B cell (primary cell): ENCODE measurements at regions not wholly inside any gene's neighbourhood (a gene's known extent, or its start where the extent isn't known, plus 50 kb on each side); places are given as distances from the start of the nearest gene placed in this dataset.

Experiments used
- ATAC-seq: fragments of 200-7000 bp; cut with Tn5 transposase; one replicate; pipeline ENCODE4 v1.10.0; 2021; ENCODE audit warnings: low read depth, mild to moderate bottlenecking, moderate number of reproducible peaks, moderate library complexity
- CTCF ChIA-PET: fragments of 350-600 bp; sonication (Branson Sonifier 250); formaldehyde crosslinking; loops from one replicate; lab custom pipeline; 2021; ENCODE audit warnings: antibody characterized with exemption, inconsistent platforms; lab: Charles Lee
- POLR2A ChIA-PET: fragments of 350-600 bp; sonication (Branson Sonifier 250); formaldehyde crosslinking; loops from one replicate; lab custom pipeline; 2021; ENCODE audit warnings: antibody characterized with exemption; lab: Charles Lee
- DNase-seq: peaks from one replicate; pipeline ENCODE4 v3.0.0; 2013
- H2AFZ ChIP-seq: 2 replicates; pipeline ENCODE4 v1.6.1; 2012; ENCODE audit warnings: mild to moderate bottlenecking, low read depth, low read length; ENCODE audit not compliant: insufficient read depth, poor library complexity, severe bottlenecking
- H3K27ac ChIP-seq, 2 donors: 1 replicate in 1 of 2; 2 replicates in 1 of 2; pipeline ENCODE4 v1.5.1; 2012 to 2013; ENCODE audit warnings: low read length in 2 of 2, mild to moderate bottlenecking in 2 of 2, moderate library complexity in 1 of 2
- H3K27me3 ChIP-seq, 4 experiments: fragments of 200-600 bp in 1 of 4; sonication (generic) in 1 of 4; replicated peaks in 1 of 4; 1 replicate in 2 of 4; 2 replicates in 2 of 4; pipeline versions ENCODE4 v1.6.1 to v1.7.0; 2013 to 2016; ENCODE audit warnings: low read length in 3 of 4, mild to moderate bottlenecking in 2 of 4, mixed read lengths in 1 of 4, moderate library complexity in 1 of 4; ENCODE audit not compliant: insufficient read depth in 4 of 4, control insufficient read depth in 3 of 4; ENCODE audit errors: control extremely low read depth in 1 of 4
- H3K36me3 ChIP-seq, 2 experiments: replicated peaks in 1 of 2; 1 replicate in 1 of 2; 2 replicates in 1 of 2; pipeline versions ENCODE4 v1.6.1 to v1.7.1; 2013; ENCODE audit warnings: low read length in 1 of 2; ENCODE audit not compliant: insufficient read depth in 2 of 2, control insufficient read depth in 1 of 2; ENCODE audit errors: control extremely low read depth in 1 of 2, extremely low read depth in 1 of 2
- H3K4me1 ChIP-seq, 2 donors: fragments of 200-600 bp in 1 of 2; sonication (generic) in 1 of 2; 1 replicate in 1 of 2; 2 replicates in 1 of 2; pipeline versions ENCODE4 v1.5.1 to v1.6.1; 2013 to 2017; ENCODE audit warnings: low read length in 2 of 2; ENCODE audit not compliant: control insufficient read depth in 2 of 2, insufficient read depth in 2 of 2
- H3K4me2 ChIP-seq: replicated peaks from 2 replicates; pipeline ENCODE3; 2012; ENCODE audit warnings: mild to moderate bottlenecking, low read depth, low read length; ENCODE audit not compliant: poor library complexity, severe bottlenecking
- H3K4me3 ChIP-seq, 5 experiments: fragments of 200-600 bp in 1 of 5; sonication (generic) in 1 of 5; 1 replicate in 3 of 5; 2 replicates in 2 of 5; pipeline versions ENCODE4 v1.5.1 to v1.7.0; 2011 to 2016; ENCODE audit warnings: low read length in 4 of 5, mild to moderate bottlenecking in 4 of 5, low read depth in 2 of 5, control low read depth in 1 of 5, moderate library complexity in 1 of 5; ENCODE audit not compliant: insufficient read depth in 1 of 5; ENCODE audit errors: control extremely low read depth in 1 of 5, extremely low read depth in 1 of 5
- H3K79me2 ChIP-seq: fragments of 200-600 bp; sonication (generic); one replicate; pipeline ENCODE4 v1.6.0; 2016; ENCODE audit warnings: low read length; ENCODE audit not compliant: control insufficient read depth, insufficient read depth
- H3K9ac ChIP-seq: fragments of 200-600 bp; sonication (generic); 2 replicates; pipeline ENCODE4 v1.6.1; 2017; ENCODE audit warnings: mild to moderate bottlenecking, low read length, moderate library complexity
- H3K9me3 ChIP-seq, 3 donors: one replicate each; pipeline versions ENCODE4 v1.6.1 to v1.7.1; 2013; ENCODE audit warnings: low read length in 2 of 3; ENCODE audit not compliant: control insufficient read depth in 2 of 3, insufficient read depth in 1 of 3; ENCODE audit errors: control extremely low read depth in 1 of 3
- H4K20me1 ChIP-seq: 2 replicates; pipeline ENCODE4 v1.6.0; 2012; ENCODE audit warnings: mild to moderate bottlenecking, low read length; ENCODE audit not compliant: insufficient read depth, control insufficient read depth, poor library complexity, severe bottlenecking
- H3K27ac Mint-ChIP-seq: one replicate; pipeline ENCODE4 v1.8.0; 2021; ENCODE audit warnings: mixed read lengths
- H3K27me3 Mint-ChIP-seq: one replicate; pipeline ENCODE4 v1.8.0; 2021; ENCODE audit warnings: mixed read lengths
- H3K4me1 Mint-ChIP-seq: one replicate; pipeline ENCODE4 v1.8.0; 2021; ENCODE audit warnings: mixed read lengths
- H3K4me3 Mint-ChIP-seq: one replicate; pipeline ENCODE4 v1.8.0; 2021; ENCODE audit warnings: mixed read lengths
- H3K9me3 Mint-ChIP-seq: one replicate; pipeline ENCODE4 v1.8.0; 2022; ENCODE audit warnings: mixed read lengths; ENCODE audit not compliant: insufficient read depth
- EZH2 ChIP-seq: IDR thresholded peaks from 2 replicates; pipeline ENCODE4 v1.6.1; 2012; ENCODE audit warnings: borderline replicate concordance, low read depth, mild to moderate bottlenecking, moderate library complexity, low read length; ENCODE audit not compliant: insufficient read depth, poor library complexity, severe bottlenecking
- WGBS: methylation state at CpG from one replicate; pipeline ENCODE4 v1.1.5; 2013; ENCODE audit warnings: missing lambda C conversion rate; ENCODE audit not compliant: insufficient coverage; 5-methylcytosine and 5-hydroxymethylcytosine counted together
- intact Hi-C: fragments of 100-400 bp; cut with micrococcal nuclease; formaldehyde crosslinking; loops from one replicate; pipeline ENCODE4 v1.10.0; 2022
- TF ChIP-seq, protein P1 (sequence below): fragments of 200-600 bp; IDR thresholded peaks from one replicate; pipeline ENCODE4 v1.8.0; 2022; ENCODE audit warnings: antibody characterized with exemption, mild to moderate bottlenecking

DNA sequence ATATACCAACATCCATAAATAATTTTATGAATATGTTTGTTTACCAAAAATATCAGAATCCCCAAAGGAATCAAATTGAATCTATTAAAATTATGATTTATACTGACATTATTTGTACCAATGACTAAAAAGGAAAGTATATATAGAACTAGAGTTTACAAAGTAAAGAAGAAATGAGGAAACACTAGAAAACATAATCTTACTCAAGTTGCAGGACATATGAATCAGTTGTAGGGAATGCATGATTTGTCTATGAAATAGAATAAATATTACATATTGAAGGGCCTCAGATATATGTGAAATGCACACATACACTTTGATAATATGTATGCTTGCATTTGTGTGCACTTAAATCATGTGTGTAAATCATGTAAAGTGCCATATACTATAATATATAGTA, 1466.4 kb downstream of the EFNB2 start:
- Histone ChIP-seq H3K27ac (no peak overlapping the region), H4K20me1 (no peaks in the 10 kb centered on the region), H3K27me3 (no peaks in the 10 kb centered on the region), H3K4me2 (no peak overlapping the region), H3K4me3 (no peak overlapping the region), H3K36me3 (no peaks in the 10 kb centered on the region), H3K9me3 (no peaks in the 10 kb centered on the region), H3K9ac (no peak overlapping the region), H3K4me1 (no peaks in the 10 kb centered on the region), H3K79me2 (no peaks in the 10 kb centered on the region), H2AFZ (no peak overlapping the region)
- ChIA-PET CTCF (no interaction called here), POLR2A (no interaction called here)
- Mint-ChIP-seq H3K4me3 (no peak overlapping the region), H3K4me1 (no peaks in the 10 kb centered on the region), H3K27ac (no peak overlapping the region), H3K9me3 (no peaks in the 10 kb centered on the region), H3K27me3 (no peaks in the 10 kb centered on the region)
- TF ChIP-seq, protein P1, sequence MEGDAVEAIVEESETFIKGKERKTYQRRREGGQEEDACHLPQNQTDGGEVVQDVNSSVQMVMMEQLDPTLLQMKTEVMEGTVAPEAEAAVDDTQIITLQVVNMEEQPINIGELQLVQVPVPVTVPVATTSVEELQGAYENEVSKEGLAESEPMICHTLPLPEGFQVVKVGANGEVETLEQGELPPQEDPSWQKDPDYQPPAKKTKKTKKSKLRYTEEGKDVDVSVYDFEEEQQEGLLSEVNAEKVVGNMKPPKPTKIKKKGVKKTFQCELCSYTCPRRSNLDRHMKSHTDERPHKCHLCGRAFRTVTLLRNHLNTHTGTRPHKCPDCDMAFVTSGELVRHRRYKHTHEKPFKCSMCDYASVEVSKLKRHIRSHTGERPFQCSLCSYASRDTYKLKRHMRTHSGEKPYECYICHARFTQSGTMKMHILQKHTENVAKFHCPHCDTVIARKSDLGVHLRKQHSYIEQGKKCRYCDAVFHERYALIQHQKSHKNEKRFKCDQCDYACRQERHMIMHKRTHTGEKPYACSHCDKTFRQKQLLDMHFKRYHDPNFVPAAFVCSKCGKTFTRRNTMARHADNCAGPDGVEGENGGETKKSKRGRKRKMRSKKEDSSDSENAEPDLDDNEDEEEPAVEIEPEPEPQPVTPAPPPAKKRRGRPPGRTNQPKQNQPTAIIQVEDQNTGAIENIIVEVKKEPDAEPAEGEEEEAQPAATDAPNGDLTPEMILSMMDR: no peak
- TF ChIP-seq EZH2: no peak
- intact Hi-C loops: no loop called here
- ATAC-seq (no peak), DNase-seq (no peak)

DNA sequence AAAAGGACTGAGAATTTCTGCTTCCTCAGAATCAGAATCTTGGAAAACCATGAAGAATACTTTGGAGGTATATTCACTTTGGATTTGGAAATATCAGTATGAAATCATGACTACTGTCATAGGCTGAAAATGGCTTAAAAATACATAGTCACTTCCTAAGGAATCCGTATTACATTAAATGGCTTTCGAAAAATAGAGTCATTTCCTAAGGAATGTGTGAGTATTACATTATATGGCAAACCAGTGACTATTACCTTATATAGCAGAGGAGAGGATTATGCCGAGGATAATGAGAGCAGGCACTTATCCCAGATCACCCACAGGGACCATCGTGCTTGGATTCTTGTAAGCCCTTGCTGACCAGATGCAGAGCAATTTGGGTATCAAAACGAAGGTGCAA, 1471.8 kb downstream of the EFNB2 start:
- intact Hi-C loops: no loop called here
- Mint-ChIP-seq H3K27me3 (no peaks in the 10 kb centered on the region), H3K4me1 (no peaks in the 10 kb centered on the region)

More for the DNA sequence above, 1471.8 kb downstream of the EFNB2 start:
- Histone ChIP-seq H3K27ac (no peak overlapping the region), H3K79me2 (no peaks in the 10 kb centered on the region), H3K4me3 (no peak overlapping the region), H3K9me3 (peaks cover 0 to 4% (median 0%) of the 10 kb centered on the region in 3 donors), H3K27me3 (no peaks in the 10 kb centered on the region), H4K20me1 (no peaks in the 10 kb centered on the region), H2AFZ (no peak overlapping the region), H3K36me3 (no peaks in the 10 kb centered on the region), H3K9ac (no peak overlapping the region), H3K4me1 (no peaks in the 10 kb centered on the region), H3K4me2 (no peak overlapping the region)
- no peak overlapping the region for H3K27ac Mint-ChIP-seq
- CTCF ChIA-PET: no interaction called here
- no peak overlapping the region for H3K4me3 Mint-ChIP-seq
- H3K9me3 Mint-ChIP-seq: no peaks in the 10 kb centered on the region
- DNase-seq (no peak), ATAC-seq (no peak)
- no peak for TF ChIP-seq EZH2
- TF ChIP-seq, protein P1: no peak
- WGBS: no CpG with 5 or more reads among the region's 5 CpGs
- POLR2A ChIA-PET: no interaction called here
